ENCODE measurements at regions not wholly inside any gene's neighbourhood (a gene's known extent, or its start where the extent isn't known, plus 50 kb on each side); places are given as distances from the start of the nearest gene placed in this dataset.

- H3K27ac ChIP-seq (ENCODE audit: insufficient read depth, low read depth, low read length): no peak overlapping the region
- dilution Hi-C loops (cut with MboI; ENCODE audit: extremely low pct_ligation_motif_present, low sequenced_read_pairs) (no loop called here), intact Hi-C loops (cut with micrococcal nuclease) (no loop called here)
- POLR2A ChIA-PET: no interaction called here
- H2AFZ ChIP-seq (ENCODE audit: low read depth, low read length): no peak overlapping the region
- FAIRE-seq: no peak
- H3K4me3 ChIP-seq (replicated peaks in 1 of 3; ENCODE audit: insufficient read depth in 1 of 3, low read depth in 1 of 3, low read length in 3 of 3): no peak overlapping the region
- no peaks in the 10 kb centered on the region for H4K20me1 ChIP-seq (replicated peaks; ENCODE audit: control insufficient read depth, extremely low read depth, insufficient read depth, low read length)
- H3K79me2 ChIP-seq (ENCODE audit: control insufficient read depth, insufficient read depth, low read length): no peaks in the 10 kb centered on the region
- H3K4me1 ChIP-seq (ENCODE audit: control insufficient read depth, extremely low read depth, insufficient read depth, low read length): no peaks in the 10 kb centered on the region
- H3K27me3 ChIP-seq (ENCODE audit: control insufficient read depth in 2 of 2, insufficient read depth in 2 of 2, low read length in 2 of 2): peaks cover 0 to 2% of the 10 kb centered on the region in 2 experiments
- H3K9me3 ChIP-seq (replicated peaks; ENCODE audit: control insufficient read depth, insufficient read depth, low read length): no peaks in the 10 kb centered on the region
- no peak overlapping the region for H3K9ac ChIP-seq (replicated peaks; ENCODE audit: extremely low read depth, insufficient read depth, low read length)
- CTCF ChIA-PET: interaction anchor here (1.0 kb wide), 1 partner anchor 27 kb away, joined by 4 read pairs; no protein-coding TSS in a partner anchor
- DNase-seq (ENCODE audit: low read depth, low spot score): no peak
- TF ChIP-seq GATA2 (IDR thresholded peaks at IDR 0.05; ENCODE audit: insufficient read depth, insufficient read length, low read depth, low read length) (no peak), JUN (IDR thresholded peaks at IDR 0.05; ENCODE audit: borderline replicate concordance, insufficient read depth, insufficient read length, low read depth) (no peak), EZH2 (IDR thresholded peaks at IDR 0.05; ENCODE audit: borderline replicate concordance, low read depth, low read length, severe bottlenecking) (no peak), POLR2AphosphoS5 (IDR thresholded peaks at IDR 0.05; ENCODE audit: insufficient read depth, low read depth, low read length) (no peak), FOS (IDR thresholded peaks at IDR 0.05; ENCODE audit: borderline replicate concordance, insufficient read depth, low read length) (no peak), MYC (IDR thresholded peaks at IDR 0.05; ENCODE audit: low read depth, low read length) (no peak), POLR2A (IDR thresholded peaks at IDR 0.05; ENCODE audit: low read depth, low read length) (no peak)
- TF ChIP-seq, protein P1, sequence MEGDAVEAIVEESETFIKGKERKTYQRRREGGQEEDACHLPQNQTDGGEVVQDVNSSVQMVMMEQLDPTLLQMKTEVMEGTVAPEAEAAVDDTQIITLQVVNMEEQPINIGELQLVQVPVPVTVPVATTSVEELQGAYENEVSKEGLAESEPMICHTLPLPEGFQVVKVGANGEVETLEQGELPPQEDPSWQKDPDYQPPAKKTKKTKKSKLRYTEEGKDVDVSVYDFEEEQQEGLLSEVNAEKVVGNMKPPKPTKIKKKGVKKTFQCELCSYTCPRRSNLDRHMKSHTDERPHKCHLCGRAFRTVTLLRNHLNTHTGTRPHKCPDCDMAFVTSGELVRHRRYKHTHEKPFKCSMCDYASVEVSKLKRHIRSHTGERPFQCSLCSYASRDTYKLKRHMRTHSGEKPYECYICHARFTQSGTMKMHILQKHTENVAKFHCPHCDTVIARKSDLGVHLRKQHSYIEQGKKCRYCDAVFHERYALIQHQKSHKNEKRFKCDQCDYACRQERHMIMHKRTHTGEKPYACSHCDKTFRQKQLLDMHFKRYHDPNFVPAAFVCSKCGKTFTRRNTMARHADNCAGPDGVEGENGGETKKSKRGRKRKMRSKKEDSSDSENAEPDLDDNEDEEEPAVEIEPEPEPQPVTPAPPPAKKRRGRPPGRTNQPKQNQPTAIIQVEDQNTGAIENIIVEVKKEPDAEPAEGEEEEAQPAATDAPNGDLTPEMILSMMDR (IDR thresholded peaks at IDR 0.05; ENCODE audit: extremely low read depth in 1 of 2, insufficient read depth in 1 of 2, low read depth in 1 of 2, low read length in 2 of 2): no peak
- TF ChIP-seq, protein P2, sequence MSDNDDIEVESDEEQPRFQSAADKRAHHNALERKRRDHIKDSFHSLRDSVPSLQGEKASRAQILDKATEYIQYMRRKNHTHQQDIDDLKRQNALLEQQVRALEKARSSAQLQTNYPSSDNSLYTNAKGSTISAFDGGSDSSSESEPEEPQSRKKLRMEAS (IDR thresholded peaks at IDR 0.05; ENCODE audit: insufficient read depth, insufficient read length): no peak
- H3K4me2 ChIP-seq (ENCODE audit: insufficient read depth, low read length): no peak overlapping the region
- no peaks in the 10 kb centered on the region for H3K36me3 ChIP-seq (ENCODE audit: control insufficient read depth in 2 of 2, extremely low read depth in 1 of 2, insufficient read depth in 2 of 2, low read length in 2 of 2)
- BruUV-seq (replicated peaks): no TSS peak
- H3K9me1 ChIP-seq (replicated peaks; ENCODE audit: control insufficient read depth, extremely low read depth, insufficient read depth, low read length): no peaks in the 10 kb centered on the region
These were observed 229.7 kb upstream of the NFE2L3 start for GRCh38 chr7:25922296-25922695.
